HG03025 (cell line): ENCODE measurements at regions not wholly inside any gene's neighbourhood (a gene's known extent, or its start where the extent isn't known, plus 50 kb on each side); places are given as distances from the start of the nearest gene placed in this dataset.

Source experiments
- ATAC-seq: cut with Tn5 transposase; IDR thresholded peaks from one replicate; pipeline ENCODE4 v1.9.1; 2021; ENCODE audit warnings: mild to moderate bottlenecking, moderate library complexity; ENCODE audit not compliant: unreplicated experiment, low FRiP score

DNA sequence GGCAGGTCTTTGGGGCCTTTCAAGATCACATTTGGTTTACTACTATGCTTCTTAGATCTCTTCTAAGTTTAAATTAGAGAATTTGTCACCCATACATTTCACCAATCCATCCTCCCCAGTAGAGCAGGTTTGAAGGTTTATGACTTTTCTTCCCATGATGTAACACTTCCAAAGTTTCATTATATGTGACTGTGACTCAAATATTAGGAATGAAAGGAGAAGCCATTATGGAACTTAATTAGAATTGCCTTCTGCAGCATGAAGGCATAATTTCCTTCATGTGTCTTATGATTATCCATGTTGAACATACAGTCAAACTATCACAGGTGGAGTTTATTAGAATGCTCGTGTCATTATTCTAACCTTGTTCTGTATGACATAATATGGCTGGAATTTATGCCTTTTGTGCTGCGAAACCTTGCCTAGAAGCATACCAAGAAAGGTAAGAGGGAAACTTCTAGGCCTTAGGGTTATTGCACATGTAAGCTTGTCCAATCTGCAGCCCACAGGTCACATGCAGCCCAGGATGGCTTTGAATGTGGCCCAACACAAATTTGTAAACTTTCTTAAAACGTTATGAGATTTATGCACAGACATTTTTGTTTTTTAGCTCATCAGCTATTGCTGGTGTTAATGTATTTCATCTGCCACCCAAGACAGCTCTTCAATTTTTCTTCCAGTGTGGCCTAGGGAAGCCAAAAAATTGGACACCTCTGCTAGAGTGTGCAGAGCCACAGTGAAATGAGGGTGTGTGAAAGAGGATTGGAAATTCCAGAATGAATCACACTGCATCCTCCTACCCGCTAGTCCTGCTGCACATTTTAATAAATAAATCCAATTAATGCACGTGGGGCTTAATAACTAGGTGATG lies 133.6 kb downstream of the TMEM26 start:
- ATAC-seq, result no peak

DNA sequence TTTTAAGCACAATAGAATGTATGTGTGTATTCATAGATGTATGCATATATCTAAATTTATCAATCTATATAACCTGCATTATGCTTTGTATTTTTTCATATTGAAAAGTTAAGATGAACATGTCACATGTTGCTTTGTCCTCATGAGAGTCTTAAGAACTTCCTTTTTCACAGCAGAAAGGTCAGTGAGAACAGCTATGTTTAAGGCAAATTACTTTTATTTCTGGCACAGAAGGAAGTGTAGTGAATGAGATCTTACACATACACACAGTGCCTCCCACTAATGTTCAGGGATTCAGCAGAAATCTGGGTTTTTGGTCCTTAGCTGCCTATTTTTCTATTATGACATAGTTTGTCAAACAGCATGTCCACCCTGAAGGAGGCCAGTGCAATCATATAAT lies 134.8 kb downstream of the TMEM26 start:
- no peak for ATAC-seq

DNA sequence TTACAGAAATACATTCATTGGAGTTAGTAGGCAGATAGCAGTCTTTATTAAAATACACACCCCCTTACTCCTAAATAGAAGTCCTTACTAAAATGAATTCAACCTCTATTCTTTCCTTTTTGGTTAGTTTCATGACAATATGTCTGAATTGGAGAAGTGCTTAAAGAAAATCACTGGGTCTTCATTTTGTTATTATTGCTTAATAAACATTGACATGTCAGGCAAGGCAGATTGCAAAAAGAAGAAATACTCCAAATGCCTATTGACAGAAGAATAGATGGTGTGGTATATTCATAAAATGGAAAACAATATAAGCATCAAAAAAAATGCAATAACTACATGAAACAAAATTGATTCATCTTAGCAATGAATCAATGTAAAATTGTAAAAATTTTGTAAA lies 135.5 kb downstream of the TMEM26 start:
- no peak for ATAC-seq

DNA sequence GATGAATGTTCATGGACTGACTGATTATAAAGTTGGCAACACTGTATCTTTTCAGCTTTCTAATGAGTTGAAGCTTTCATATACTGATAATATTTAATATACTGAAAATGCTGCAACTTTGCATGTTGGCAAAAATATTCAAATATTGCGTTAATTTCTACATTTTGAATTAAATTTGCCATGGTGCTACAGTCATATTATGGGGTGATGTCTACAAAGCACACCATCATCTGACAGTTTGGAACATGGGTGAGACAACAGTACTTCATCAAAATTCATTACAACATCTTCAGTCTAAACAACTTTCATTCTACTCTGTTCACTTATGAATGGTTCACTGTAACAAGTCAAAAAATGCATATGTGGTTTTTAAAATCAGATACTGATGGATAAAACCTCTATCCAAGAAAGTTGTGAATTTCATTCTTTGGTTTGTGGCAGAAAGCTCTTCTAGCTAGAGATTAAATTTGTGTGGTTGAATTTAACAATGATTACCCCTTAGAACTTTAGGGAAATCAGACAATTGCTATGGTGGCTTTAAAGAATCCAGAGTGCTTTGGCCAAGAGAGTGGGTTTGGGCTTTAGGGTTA lies 136.4 kb downstream of the TMEM26 start:
- no peak for ATAC-seq

DNA sequence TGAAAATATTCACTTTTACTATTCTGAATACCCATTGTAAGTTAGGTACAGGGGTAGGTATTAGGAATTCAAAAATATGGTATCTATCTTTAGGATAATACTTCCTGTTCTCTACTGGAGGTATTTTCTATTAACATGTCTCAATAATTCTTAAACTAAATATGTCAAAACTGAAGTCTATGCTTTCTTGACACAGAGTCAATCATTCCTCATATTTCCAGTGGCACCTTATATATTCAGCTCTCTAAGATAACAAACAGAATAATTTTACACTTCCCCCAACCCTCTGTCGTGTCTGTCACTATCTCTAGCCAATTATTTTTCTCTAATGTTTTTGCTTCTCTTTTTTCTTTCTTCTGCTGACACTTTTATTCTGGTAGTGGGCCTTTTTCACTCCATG lies 138.9 kb downstream of the TMEM26 start:
- no peak for ATAC-seq

DNA sequence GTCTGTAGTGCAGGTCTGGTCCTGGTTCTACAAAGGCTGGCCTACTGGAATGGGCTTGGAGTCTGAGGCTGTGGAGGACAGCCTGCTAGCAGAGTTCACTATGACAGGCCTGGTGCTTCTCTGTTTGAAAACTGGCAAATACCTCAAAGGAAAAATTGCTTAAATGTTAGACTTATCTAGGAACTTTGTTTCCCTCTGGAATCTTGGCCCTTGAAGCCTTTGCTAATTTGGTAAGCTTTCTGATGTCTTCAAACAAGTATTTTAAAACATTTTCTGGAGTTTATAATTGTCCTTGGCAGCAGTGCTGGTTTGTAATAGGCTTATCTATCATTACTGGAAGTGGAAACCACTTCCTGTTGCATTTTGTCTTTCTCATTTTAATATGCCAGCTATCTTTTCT lies 139.7 kb downstream of the TMEM26 start:
- no peak for ATAC-seq

DNA sequence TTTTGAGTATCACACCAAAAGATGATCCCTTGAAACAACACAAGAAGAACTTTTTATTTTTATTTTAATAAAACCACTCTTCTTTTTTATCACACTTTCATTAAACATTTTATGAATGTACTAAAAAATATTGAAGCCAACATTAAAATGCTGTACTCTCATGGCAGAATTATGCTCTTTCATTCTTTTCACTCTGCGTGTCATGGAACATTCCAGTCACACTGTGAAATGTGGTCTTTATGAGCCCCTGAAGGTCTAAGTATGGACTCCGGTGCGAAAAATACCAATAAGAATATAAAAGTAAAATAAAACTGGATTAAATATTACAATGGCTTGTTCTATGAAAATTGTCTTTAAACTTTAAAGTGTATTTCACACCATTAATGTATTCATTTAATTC lies 148.4 kb downstream of the TMEM26 start:
- ATAC-seq, result no peak

DNA sequence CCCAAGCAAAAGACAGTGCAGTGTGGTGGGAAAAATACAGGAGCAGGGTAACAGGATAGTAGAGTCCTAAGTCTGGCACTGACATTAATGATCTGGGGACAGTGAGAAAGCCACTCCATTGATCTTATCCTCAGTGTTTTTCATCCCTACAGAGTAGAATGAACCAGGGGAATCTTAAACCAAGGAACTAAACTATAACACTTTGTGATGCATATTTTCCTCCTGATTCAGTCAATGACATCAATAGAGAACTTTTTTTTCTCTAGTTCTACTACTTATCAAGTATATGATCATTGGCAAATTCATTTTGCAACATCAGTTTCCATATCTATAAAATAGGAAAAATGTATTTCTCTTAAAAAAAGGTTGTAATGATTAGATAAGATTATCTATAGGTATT lies 151.1 kb downstream of the TMEM26 start:
- no peak for ATAC-seq

DNA sequence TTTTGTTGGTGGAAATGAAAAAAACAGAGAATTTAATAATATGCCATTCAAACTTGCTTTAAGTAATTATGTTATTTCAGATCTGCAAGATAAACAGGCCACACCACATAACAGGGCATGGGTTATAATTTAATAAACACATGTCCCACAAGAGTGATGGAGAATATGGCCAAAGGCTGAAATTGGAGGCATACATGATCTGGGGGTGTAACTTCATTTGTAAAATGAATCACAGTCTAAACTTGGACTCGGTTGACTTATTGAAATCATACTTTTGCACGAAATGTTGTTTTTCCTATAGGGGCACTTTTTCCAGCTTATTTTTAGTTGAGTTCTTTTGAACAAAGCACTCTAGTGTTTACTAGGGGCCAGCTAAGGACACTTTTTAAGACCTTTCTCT lies 151.6 kb downstream of the TMEM26 start:
- no peak for ATAC-seq

DNA sequence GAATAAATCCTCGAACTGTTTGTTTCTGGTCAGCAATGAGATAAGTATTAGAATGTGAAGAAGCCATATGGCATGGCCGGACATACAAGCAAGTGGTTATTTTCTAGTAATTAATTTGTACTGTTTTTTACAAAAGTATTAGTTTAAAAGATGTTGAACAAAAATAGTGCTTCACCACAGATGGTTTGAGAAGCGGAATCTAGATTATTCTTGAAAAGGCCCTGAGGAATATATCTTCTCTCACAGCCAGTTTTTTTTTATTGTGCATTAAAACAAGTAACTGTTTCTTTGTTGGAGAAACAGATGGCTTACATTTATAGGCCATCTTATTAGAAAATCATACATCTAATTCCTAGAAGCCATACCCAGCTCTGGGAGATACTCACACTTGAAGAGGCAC lies 153.3 kb downstream of the TMEM26 start:
- no peak for ATAC-seq

DNA sequence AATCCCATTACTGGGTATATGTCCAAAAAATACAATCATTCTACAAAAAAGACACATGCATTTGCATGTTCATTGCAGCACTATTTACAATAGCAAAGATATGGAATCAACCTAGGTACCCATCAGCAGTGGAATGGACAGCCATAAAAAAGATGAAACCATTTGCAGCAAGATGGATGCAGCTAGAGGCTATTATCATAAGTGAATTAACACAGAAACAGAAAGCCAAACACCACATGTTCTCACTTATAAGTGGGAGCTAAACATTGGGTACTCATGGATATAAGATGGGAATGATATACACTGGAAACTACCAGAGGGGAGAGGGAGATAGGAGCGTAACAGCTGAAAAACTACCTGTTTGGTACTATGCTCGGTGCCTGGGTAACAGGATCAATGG lies 154.0 kb downstream of the TMEM26 start:
- no peak for ATAC-seq

DNA sequence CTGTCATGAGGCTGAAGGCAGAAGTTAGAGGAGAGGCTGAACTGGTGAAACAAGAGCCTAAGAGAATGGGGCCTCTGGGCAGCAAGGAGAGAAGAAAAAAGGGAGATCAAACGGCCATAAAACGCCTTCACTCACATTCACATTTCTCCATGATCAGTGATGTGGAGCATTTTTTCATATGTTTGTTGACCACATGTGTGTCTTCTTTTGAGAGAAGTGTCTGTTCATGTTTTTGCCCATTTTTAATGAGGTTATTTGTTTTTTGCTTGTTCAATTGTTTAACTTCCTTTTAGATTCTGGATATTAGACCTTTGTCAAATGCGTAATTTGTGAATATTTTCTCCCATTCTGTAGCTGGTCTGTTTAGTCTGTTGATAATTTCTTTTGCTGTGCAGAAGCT lies 155.0 kb downstream of the TMEM26 start:
- ATAC-seq, result no peak

DNA sequence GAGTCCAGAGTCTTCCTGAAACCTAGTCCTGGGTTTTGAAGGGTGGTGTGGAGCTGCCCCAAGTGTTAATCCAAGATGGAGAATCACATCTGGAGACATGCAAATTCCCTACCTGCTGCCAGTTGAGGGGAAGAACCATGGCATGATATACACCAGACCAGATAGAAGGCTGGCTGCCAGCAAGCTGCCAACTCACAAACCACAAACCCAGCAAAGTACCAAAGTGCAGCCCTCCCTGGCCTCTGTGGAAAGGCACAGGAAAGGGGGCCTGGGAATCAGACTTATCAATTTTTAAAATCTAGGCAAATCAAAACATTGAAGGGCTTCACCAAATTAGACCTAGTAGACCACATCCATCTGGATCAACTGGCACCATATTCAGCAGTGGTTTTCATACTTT lies 157.0 kb downstream of the TMEM26 start:
- no peak for ATAC-seq

DNA sequence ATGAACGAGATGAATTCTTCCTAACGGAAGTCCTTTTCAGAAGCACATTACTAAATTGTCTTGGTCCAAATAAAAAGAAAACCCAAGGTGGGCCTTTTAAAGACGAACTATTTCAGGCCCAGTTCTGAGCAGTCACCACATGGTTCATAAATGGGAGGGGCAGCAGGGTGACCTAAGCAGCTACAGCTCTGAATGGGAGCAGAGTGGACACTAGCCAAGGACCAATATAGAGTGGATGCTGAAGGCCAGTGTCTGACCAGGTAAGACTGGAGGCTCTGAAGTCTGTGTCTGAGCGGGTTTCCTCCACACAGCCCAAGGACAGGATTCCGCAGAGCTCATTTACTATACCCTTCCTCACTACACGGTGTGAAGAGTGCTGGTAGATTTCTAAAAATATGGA lies 159.1 kb downstream of the TMEM26 start:
- no peak for ATAC-seq

DNA sequence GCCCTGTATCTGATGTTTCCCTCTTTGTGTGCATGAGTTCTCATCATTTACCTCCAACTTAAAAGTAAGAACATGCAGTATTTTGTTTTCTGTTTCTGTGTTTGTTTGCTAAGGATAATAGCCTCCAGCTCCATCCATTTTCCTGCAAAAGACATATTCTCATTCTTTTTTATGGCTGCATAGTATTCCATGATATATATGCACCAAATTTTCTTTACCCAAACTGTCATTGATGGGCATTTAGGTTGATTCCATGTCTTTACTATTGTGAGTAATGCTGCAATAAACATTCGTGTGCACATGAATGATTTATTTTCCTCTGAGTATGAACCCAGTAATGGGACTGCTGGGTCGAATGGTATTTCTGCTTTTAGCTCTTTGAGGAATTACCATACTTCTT lies 163.4 kb downstream of the TMEM26 start:
- no peak for ATAC-seq

DNA sequence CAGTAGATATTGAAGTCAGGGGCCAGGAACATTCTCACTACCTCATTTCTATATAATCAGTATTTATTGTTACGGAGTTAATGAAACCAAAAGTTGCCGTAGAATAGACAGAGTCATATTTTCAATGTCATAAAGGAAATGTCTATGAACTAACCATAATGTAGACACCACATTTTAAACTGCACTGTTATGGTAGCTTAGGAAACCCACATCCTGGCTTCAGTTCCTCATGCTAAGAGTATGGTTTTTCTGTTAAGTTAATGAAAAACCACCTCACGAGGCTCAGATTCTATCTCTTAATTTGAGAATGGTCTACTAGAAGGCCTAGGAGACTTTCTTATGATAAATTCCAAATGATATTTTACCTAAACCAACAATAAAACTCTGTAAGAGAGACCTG lies 166.5 kb downstream of the TMEM26 start:
- peak; percentile 100 for ATAC-seq

DNA sequence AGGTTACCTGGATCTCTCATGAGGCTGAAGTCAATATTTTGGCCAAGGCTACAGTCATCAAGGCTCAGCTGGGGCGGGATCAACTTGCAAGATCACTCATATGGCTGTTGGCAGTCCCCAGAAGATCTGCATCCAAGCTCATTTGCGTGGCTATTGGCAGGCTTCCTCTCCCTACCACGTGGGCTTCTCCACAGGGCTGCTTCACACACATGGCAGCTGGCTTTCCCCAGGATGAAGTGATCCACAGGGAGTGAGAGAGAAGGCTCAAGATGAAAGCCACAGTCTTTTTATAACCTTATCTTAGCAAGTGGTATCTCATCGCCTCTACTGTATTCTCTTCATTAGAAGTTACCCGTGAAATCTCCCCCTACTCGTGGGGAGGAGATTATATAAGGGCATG lies 167.4 kb downstream of the TMEM26 start:
- no peak for ATAC-seq

DNA sequence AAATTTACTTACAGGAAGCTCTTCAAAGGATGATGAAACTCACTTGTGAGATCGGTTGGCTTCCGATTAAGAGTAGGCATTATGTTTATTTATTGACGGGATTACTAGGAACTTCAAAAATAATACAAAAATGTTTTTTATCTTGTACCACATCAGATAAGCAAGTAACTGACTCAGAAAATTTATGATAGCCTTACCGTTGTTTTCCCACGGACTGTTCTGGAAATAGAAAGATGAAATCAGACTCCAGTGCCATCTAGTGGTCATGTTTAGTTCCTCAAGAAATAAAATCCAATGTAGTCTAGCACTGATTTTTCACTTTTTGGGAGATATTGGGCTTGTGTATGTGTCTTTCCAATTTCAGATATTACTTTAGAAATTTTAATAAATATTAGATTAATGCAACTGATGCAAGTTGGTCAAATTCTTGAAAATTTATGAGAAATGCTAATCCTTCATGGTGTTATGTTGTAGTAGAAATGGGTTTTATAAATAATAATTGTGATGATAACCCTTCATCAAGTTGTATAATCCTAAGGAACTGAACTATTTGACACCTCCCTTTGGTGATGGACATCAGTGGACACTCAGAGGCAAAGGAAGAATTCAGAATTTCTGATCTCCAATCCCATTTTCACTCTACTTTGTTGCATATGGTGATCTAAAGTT lies 168.8 kb downstream of the TMEM26 start:
- ATAC-seq, result no peak

DNA sequence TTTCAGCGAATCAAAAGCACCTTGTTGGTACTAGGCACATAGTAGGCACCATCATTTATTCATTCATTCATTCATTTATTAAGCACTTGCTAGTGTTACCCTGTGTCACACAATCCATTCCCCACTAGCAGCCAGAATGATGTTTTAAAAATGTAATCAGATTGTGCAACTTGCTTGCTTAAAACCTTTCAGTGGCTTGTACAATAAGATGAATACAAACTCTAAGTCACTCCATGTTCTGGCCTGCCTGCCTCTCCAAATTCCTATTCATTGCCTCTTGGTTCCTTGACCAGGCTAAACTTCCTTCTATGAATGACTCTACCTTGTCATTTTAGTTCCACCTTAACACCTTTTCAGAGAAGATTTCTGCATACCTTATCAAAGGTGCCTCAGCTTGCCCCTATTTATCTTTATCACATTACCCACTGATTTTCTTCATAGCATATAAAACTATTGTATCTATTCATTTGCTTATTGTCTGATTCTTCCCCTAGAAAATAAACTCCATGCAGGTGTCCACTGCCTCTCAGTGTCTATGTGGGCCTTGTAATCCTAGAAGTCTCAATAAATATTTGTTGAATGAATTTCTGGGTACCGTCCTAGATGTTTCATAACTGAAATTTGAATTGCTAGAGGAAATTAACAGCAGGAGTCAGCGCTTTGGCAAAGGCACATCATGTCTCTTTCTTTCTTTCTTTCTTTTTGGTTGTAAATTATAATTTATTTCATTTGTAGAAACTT lies 169.5 kb downstream of the TMEM26 start:
- no peak for ATAC-seq

DNA sequence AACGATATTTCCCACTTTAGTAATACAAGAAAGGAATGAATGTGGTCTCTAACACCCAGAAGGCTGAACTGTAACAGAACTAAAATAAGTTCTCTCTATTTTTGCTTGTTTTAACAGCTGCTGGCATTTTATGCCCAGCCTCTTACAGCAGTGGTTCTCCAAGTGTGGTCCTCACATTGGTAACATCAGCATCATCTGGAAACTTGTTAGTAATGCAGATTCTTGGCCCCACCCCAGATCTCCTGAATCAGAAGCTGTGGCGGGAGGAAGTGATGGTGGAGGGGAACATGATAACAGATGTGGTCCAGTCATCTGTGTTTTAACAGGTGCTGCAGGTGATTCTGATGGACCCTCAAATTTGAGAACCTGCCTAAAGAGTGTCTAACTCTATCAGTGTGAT lies 170.1 kb downstream of the TMEM26 start:
- no peak for ATAC-seq

DNA sequence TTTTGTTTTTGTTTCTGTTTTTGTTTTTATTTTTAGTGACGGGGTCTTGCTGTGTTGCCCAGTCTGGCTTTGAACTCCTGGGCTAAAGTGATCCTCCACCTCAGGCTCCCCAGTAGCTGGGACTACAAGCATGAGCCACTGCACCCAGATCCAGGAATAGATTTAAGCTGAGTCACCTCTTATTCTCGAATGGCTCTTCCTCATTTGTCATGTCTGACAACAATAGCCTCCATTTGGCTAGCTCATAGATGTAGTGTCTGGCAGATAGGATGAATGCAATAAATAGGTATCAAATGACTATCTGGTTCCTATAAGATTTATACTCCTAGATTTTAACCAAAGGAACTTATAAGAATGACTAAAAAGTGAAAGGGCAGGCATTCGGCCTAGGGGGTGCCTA lies 172.9 kb downstream of the TMEM26 start:
- no peak for ATAC-seq
